HG02610 (cell line): ENCODE measurements at regions not wholly inside any gene's neighbourhood (a gene's known extent, or its start where the extent isn't known, plus 50 kb on each side); places are given as distances from the start of the nearest gene placed in this dataset.

Source experiments
- ATAC-seq: cut with Tn5 transposase; IDR thresholded peaks from one replicate; pipeline ENCODE4 v1.9.1; 2021; ENCODE audit warnings: mild to moderate bottlenecking, moderate library complexity; ENCODE audit not compliant: unreplicated experiment

DNA sequence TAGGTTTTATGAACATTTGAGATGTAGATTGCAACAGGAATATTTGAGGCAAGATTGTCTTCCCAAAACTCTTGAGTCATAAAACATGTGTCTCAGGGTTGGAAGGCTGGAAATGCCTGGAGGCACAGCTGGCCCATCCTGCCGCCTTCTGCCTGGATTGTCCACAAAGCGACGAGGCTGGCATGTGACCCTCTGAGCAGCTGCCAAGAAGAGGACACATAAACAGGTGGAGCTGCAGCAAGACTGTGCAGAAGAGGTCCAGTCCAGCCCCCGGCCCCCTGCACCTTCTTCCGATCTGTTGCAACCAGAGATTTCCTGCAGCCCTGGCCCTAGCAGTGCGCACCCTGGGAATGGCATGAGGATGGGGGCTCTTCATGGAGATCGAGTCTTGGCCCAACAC, 101.9 kb upstream of the BCOR start:
- no peak for ATAC-seq

DNA sequence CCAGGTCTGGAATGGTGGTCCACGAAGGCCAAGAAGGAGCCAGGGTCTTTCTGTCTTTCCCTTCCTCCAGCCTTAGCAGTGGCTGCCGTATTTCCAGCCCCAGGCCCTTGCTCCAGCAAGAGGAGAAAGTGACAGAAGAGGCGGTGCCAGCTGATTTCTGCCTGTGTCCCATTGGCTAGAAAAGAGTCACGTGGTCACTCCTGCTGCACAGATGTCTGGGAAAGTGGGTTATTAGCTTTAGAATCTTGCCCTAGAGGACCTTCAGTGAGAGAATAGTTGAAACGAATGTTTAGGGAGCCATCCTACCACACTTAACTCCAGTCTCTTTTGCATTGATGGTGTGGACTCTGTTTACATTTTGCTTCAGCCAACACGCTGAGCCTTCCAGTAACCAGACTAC, 99.3 kb upstream of the BCOR start:
- no peak for ATAC-seq

DNA sequence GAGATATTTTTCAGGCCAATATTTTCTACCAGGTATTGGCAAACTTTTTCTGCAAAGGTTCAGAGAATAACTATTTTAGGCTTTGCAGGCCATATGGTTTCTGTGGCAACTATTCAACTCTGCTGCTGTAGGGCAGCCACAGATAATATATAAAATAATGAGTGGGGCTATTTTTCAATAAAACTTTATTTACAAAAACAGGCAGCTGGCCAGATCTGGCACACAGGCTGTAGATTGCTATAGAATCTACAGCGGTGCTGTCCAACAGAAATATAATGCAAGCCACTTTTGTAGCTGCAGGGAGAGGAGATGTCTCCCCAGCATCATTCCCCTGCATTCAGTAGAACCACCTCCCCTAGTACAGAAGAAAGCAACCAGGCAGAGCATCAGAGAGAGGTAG, 97.6 kb upstream of the BCOR start:
- no peak for ATAC-seq

DNA sequence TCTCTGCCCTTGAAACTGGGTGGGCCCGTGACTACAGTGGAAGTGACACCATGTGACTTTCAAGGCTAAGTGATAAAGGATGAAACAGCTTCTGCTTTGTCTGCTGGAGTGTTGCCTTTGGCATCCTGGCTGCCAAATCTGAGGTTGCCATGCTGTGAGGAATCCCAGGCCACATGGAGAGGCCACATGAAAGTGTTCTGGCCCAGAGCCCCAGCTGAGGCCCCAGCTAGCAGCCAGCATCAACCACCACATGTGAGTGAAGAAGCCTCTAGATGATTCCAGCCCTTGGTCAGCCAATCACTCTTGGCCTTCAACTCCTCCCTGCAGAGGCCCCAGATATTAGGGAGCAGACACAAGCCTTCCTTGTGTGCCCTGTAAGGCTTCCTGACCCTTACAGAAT, 94.4 kb upstream of the BCOR start:
- ATAC-seq = no peak

DNA sequence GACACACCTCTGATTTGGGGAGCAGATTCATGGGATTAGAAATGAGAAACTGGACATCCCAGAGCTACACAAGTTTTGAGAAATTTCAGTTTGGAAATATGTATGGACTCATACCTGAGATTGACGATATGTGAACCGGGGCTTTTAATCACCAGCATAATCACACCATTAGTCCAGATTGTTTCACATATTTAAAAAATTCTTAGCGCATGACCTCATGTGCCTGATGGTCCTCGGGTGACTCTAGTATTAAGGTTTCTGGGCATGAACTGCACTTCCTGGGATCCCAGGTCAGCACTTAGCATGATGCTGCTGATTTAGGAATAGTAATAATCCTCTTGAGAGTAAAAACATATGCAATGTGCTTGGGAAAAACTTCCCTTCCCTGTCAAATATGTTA, 91.9 kb upstream of the BCOR start:
- no peak for ATAC-seq

DNA sequence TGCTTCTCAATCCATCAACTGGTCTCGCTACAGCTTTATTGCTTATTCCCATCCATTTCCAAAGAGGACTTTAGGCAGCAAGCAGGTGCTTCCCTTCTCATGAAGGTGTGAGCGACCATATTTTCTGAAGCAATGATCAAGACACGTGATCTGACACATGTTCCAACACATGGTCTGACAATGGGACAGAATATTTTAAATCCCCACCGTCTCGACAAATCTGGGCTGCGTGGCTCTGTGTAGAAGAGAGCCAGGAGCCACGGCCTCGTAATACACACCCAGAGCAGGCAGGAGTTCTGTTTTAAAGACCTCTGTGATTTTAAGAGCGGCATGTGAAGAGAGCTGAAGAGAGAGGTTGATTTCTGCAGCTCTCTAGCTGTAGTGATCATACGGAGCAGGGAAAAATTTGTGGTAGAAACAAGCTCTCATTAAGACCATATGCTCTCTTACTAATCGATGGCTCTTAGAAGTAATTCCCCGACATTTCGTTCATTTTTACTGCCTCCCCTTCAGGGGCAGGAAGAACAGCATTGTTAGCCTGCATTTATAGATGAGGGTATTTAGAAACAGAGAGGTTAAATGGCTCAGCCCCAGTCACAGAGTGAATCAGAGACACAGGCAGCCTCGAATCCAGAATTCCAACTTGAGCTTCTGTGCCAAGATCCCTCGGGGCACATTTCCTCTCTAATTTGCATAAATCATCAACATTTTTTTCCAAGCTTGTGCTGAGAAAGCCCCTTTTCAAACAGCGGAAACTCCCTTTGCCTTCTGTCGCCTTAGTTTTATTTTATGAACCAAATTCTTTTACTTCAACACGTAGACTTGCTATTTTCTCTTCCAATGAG, 91.0 kb upstream of the BCOR start:
- ATAC-seq = no peak

DNA sequence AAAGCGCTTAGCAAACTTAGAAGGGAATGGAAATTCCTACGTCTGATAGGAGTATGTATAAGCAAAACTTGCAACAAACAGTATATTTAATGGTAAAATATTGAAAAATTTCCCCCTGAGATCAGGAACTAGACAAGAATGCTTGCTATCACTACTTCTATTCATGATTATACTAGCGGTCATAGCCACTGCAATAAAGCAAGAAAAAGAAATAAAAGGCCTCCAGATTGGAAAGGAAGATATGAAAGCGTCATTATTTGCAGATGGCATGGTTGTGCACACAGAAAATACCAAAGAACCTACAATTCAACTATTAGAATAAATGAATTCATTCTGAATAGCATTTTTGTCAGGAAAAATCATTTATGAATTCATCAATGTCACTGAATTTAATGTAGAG, 87.2 kb upstream of the BCOR start:
- no peak for ATAC-seq

DNA sequence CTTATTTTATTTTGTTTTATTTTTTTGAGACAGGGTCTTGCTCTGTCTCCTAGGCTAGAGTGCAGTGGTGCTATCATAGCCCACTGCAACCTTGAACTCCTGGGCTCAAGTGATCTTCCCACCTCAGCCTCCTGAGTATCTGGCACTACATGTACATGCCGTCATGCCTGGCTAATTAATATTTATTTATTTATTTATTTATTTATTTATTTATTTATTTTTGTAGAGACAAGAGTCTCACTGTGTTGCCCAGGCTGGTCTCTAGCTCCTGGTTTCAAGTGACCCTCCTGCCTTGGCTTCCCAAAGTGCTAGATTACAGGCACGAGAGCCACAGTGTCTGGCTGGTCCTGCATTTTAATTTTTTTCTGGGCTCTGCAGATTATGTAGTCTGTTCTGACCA, 84.9 kb upstream of the BCOR start:
- ATAC-seq = no peak

DNA sequence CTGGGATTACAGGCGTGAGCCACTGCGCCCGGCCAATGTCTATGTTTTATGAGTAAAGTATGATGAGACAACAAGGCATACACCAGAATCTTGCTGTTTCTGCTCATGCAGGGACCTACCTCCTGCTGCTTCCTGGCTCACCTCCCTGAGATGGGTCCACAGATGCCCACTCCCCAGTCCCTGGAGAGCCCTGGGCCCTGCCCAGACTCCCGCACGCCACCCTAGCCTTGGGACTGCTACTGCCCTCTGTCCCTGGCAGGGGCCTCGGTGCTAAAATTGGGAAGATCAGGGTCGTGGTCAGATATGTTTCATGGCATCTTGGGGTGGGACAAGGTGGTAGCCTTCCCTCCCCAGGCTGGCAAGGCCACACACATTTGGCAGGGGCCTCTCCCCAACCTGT, 84.3 kb upstream of the BCOR start:
- no peak for ATAC-seq

DNA sequence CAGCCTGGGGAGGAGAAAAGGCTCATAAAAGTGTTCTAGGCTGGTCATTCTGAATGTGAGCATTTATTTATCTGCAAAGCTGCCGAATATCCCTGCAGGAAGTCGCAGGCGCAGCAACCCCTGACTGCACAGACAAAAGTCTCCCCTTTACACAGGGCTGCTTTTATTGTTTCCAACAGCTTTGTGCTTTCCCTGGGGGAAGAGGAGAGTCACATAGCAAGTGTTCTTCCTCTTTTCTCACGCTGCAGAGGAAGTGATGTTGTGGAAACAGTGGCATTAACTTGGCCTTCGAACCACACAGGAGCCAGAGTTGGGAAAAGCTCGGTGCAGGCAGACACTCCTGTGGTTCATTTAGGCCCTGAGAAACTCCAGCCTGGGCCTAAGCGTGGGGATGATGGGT, 81.5 kb upstream of the BCOR start:
- ATAC-seq = no peak

DNA sequence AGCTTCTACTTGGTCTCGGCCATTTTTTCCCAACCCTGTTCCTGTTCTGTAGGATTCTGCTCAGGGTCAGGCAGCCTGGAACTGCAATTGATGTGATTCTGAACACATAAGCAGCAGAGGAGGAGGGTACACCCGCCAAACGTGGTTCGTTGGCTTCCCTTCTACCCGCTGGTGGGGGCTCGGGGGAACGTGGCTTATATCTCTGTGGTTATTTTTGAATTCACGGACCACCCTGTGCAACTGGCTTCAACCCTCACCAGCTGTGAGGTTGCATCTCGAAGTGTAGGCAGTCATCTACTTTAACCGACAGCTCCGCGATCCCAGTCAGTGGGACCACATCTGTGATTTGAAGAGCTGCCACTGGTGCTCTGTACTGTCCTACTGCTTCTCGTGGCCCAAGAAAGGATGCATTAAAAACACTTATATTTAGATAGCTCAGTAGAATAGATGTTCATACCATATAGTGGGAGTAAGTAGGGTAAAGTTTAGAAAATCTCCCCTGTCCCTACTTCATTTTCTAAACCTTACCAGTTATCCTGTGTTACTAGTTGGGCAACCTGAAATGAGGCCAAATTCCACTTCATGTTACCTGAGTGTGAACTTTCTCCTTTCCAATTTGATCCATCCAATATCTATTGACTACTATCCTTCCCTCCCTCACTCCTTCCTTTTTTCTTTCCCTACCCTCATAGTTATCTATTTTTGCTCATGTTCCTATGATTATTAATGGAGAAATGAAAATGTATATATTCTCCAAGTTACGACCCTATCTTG, 80.4 kb upstream of the BCOR start:
- ATAC-seq = no peak

DNA sequence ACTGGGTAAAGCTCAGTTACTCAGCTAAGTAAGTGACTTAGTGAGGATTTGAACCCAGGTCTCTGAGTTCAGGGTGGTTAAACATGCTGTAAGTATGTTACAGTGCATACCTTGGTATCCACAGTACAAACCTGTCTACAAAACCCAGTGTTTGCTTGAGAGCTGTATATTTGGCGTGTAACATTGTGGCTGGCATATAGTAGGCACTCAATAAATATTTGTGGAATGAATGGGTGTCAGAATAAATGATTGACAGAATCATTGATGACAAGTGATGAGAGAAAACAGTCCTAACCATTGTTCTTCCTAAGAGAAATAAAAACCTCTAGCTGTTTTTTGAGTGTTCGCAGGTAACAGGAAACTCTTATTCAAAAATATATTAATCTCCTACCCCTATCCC, 79.7 kb upstream of the BCOR start:
- ATAC-seq = no peak

DNA sequence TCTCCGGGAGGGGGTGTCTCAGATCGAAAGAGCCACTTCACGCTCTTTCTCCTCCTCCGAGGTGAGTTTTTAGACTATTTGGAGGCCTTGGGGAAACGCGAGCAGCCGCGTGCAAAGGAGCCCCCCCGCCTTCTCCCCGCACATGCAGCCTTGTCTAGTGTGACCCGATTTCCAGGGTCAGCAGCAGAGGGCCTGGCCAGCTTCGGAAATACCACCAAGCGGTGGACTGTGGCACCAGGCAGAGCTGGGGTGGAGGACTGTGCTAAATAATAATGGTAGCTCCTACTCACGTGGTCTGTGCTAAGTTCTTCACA, 79.3 kb upstream of the BCOR start:
- no peak for ATAC-seq

DNA sequence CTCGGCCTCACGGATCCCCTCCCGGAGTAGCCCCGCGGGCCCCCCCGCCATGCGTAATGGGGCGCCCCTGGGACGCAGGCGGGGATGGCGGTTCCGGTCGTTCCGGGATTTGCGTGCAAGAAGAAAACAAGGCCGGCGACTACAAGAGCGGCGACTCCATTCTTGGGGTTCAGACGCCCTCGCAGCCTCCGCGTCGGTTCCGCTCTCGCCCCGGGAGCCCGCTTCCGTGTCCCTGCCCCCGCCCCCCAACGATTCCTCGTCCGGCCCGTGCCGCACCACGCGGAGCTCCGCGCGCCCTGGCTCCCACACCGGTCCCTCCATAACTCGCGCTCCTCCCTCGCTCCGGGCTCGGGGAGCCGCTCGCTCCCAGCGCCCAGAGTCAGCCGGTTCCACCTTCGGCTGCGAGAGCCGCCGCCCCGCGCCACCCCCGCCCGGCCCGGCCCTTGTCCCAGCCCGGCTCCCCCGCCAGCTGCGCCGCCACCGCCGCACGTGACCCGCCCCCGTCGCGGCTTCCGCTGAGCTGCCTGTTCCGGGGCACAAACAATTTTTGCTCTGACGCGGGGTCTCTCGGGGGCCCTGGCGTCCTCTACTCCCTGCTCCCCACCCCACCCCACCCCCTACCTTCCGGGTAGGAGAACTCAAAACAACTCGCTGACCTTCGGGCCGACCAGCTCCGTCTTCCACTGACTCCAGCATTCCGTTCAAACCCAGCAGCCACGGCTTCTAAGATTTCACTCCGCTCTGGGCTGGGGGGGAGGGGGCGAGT, 78.8 kb upstream of the BCOR start:
- no peak for ATAC-seq

DNA sequence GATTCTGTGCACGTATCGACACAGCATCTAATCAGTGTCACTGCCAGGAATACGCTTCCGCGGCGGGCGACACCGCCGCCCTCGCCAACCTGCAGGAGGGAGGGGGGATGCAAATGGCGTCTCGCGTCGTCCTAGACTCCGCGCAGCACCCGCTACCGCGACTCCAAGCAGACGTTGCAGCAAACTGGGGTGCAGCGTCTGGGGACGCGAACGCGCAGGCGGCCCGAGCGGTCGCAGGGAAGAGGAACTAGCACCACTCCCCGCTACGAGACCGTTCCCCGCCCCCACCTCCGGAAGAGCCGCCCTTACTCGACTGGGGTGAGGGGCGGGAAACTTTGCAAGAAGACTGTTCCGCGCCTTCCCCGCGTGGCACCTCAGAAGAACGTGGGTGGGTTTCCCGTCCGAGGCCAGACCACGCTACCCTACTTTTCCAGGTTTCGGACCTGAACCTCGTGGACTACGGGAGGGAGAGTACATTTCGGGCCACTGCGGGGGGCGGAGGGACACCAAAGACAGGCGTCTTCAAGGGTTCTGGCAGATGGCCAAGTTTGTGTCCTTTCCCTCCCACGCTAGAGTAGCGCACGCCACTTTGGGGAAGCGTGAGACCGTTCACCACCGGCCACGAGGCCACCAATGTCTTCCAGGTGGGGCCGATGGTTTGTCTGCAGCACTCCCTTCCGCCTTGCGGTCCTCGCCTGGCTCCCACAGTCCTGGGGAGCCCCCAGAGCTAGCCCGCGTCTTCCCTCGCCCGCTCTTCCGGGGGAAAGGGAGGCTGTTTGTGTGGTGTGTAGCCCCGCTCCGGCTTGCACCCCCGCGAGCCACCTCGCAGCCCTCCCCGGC, 78.0 kb upstream of the BCOR start:
- ATAC-seq = no peak

DNA sequence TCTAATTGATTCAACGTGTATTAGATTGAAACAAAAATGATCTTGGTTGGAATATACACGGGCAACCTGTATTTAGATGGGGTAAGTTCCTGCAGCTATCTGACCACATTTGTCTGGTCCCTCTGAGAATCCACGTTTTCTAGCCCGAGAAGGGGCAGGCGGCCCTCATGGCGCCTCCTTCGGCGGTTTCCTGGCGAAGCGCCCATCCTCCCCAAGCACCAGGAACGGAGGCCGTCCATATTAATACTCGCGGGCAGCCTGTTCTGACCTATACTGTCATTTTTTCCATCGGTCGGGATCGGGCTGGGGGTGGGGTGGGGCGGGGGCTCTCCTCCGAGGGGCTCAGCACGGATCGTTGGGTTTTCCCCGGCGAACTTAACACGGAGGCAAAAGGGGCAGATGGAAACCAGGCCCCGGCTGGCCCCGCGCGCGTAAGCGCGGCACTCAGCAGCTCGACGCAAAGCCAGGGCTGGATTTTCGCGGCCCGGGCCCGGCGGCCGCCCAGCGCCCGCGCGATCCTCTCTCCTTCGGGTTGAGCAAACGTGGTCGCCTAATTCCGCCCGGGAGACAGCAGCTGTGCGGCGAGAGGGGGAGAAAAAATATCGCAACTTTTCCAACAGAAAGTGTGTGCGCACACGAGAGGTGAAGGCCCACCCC, 77.2 kb upstream of the BCOR start:
- no peak for ATAC-seq

DNA sequence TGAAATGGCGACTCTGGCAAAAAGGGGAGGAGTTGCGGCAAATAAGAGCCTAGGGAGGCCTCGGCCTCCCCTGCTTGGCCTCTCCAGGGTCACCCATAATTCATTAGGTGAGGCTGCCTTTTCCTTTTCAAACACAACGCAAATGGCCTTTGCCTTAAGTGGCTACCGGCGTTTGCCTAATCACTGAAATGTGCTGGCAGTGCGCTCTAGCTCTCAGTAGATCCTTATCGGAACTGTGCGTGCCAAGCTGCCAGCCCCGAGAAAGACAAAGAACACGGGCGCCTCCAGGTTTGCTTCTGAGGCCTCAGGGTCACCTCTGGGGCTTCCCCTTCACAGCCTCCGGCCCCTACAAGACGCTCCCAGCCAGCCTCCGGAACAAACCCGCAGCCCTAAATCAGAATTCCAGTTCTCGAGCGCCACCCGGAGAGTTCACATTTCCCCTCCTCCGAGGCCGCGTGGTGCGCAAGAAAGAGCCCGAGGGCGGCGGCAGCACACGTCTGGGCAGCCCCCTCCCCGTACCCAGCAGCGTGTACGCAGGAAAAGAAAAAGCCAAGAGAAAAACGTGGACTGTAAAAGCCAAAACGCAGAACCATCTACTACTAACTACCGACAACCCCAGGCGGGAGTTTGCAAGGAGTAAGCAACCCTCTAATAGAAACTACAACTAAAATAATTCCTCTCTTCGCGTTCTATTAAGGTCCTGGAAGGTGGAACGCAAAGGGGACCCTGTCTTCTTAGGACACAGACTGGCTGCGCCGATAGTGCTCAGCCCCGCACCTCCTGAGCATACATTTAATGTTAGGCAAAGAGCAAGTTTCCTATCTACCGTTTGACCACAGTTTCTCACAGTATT, 76.5 kb upstream of the BCOR start:
- ATAC-seq = no peak

DNA sequence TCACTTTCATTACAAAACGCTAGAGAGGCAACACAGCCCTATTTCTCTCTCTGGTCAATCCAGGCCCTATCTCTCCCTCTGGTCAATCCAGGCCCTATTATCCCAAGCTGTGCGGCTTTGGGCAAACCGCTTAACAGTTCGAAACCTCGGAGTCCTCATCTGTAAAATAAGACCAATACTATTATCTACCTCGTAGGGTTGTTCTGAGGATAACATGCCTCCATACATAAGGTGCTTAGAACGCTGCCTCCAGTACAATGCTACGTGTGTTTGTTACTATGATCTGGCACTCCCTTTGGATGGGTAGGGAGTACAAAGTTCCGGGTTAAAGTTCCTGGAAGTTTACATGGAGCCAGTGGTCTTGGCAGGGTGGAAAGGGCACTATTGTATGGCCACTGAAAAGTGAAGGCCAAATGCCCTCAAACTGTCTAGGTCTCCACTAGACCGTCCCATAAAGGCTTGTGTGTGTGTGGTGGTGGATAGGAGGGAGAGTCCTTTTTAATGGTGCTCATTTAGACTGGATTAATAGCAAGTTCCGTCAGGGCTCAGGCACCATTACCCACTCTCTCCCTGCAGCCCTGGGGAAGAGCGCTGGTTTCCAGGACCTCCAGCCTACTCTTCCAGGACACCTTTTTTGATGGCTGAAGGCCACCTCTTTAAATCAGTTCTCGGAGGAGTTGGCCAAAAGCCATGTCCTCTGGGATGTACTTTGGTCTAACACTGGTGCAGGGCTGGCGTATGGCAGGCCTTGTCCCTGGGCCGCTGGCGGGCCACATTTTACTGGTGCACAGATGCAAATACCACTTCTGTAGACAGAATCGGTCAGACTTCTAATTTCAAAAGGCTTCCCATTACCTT, 75.6 kb upstream of the BCOR start:
- no peak for ATAC-seq
